Glutamatergic neuron (in vitro differentiated cells): ENCODE measurements at regions not wholly inside any gene's neighbourhood (a gene's known extent, or its start where the extent isn't known, plus 50 kb on each side); places are given as distances from the start of the nearest gene placed in this dataset.

Experiments
- DNase-seq: peaks from one replicate; pipeline ENCODE4 v3.0.0; 2022
- H3K27ac Mint-ChIP-seq: one replicate; pipeline ENCODE4 v1.8.0; 2020; ENCODE audit warnings: mild to moderate bottlenecking, mixed read lengths, inconsistent platforms; ENCODE audit not compliant: unreplicated experiment
- H3K27me3 Mint-ChIP-seq: one replicate; pipeline ENCODE4 v1.8.0; 2020; ENCODE audit warnings: mild to moderate bottlenecking, moderate library complexity, mixed read lengths, inconsistent platforms; ENCODE audit not compliant: unreplicated experiment
- H3K36me3 Mint-ChIP-seq: one replicate; pipeline ENCODE4 v1.8.0; 2020; ENCODE audit warnings: mild to moderate bottlenecking, mixed read lengths, inconsistent platforms; ENCODE audit not compliant: unreplicated experiment
- H3K4me1 Mint-ChIP-seq: one replicate; pipeline ENCODE4 v1.8.0; 2020; ENCODE audit warnings: mild to moderate bottlenecking, low read depth, mixed read lengths, inconsistent platforms; ENCODE audit not compliant: unreplicated experiment
- H3K4me3 Mint-ChIP-seq: one replicate; pipeline ENCODE4 v1.8.0; 2020; ENCODE audit warnings: mild to moderate bottlenecking, mixed read lengths, inconsistent platforms; ENCODE audit not compliant: unreplicated experiment
- H3K9me3 Mint-ChIP-seq: one replicate; pipeline ENCODE4 v1.8.0; 2020; ENCODE audit warnings: mild to moderate bottlenecking, moderate library complexity, mixed read lengths, inconsistent platforms; ENCODE audit not compliant: unreplicated experiment
- TF ChIP-seq, protein P1 (sequence below): fragments of 200-600 bp; sonication (generic); IDR thresholded peaks from one replicate; pipeline ENCODE4 v1.5.0; 2021; ENCODE audit not compliant: partially characterized antibody, unreplicated experiment

DNA sequence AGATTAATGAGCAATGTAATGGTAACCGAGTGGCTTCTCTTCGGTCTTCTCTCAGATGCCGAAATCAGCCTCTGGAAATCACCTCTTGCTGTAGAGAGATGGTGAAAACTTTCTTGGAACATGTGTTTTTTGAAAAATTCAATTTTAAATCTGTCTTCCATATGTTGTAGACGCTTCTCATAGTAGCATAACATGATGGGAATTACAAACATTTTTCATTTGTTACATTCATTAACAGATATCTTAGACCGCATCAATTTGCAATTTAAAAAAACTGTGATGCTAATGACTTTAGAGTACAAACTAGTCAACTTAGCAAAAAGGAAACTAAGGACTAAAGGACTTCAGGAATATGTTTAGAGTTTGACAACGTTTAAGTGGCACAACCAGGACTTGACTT, 275.2 kb downstream of the ASXL3 start:
- H3K36me3 Mint-ChIP-seq, result no peaks in the 10 kb centered on the region
- no peak overlapping the region for H3K4me3 Mint-ChIP-seq
- TF ChIP-seq, protein P1, sequence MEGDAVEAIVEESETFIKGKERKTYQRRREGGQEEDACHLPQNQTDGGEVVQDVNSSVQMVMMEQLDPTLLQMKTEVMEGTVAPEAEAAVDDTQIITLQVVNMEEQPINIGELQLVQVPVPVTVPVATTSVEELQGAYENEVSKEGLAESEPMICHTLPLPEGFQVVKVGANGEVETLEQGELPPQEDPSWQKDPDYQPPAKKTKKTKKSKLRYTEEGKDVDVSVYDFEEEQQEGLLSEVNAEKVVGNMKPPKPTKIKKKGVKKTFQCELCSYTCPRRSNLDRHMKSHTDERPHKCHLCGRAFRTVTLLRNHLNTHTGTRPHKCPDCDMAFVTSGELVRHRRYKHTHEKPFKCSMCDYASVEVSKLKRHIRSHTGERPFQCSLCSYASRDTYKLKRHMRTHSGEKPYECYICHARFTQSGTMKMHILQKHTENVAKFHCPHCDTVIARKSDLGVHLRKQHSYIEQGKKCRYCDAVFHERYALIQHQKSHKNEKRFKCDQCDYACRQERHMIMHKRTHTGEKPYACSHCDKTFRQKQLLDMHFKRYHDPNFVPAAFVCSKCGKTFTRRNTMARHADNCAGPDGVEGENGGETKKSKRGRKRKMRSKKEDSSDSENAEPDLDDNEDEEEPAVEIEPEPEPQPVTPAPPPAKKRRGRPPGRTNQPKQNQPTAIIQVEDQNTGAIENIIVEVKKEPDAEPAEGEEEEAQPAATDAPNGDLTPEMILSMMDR, result no peak
- no peaks in the 10 kb centered on the region for H3K27me3 Mint-ChIP-seq
- no peak for DNase-seq
- no peak overlapping the region for H3K27ac Mint-ChIP-seq
- H3K9me3 Mint-ChIP-seq, result no peaks in the 10 kb centered on the region
- H3K4me1 Mint-ChIP-seq, result no peaks in the 10 kb centered on the region

DNA sequence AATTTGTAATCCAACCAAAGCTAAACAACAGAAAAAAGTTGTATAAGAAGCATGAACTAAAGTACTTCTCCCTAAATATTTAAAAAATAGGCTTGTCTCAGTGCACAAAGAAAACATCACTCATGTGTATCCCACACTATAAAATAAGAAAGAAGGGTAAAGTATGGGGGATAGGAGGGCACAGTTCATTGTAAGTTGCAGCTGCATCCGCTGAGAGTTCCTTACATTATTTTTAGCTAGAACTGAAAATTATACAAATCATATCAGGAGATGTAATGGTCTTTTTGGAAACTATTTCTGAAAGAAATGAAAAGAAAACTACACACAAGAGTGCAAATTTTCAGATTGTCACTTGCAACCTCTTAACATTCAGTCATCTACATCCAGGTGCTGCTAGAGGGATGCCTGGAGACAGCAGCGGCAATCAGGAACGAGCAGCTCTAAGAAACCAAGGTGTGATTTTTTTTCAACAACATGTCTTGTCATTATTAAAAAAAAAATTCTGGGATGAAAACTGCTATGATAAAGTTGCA, 273.6 kb downstream of the ASXL3 start:
- Mint-ChIP-seq H3K4me3 (no peak overlapping the region), H3K4me1 (no peaks in the 10 kb centered on the region), H3K9me3 (no peaks in the 10 kb centered on the region), H3K27ac (no peak overlapping the region), H3K36me3 (no peaks in the 10 kb centered on the region), H3K27me3 (no peaks in the 10 kb centered on the region)
- TF ChIP-seq, protein P1, result no peak
- no peak for DNase-seq

DNA sequence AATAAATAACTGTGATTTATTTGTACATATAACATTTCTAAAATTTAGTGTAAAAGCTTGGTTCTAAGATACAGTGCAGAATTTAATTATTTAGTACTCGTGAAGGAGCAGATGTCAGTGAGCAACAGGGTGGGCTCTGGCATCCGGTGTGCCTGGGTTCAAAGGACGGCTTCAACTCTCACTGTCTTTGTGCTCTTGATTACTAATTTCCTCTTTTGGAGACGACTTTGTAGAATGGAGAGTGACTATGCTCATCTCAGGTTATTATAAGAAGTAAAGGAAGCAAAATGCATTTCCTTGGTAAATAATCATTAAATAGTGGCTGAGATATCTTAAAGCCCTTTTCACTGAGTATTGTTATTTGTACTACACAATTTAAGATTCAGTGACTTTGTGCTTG, 271.7 kb downstream of the ASXL3 start:
- H3K4me1 Mint-ChIP-seq, result no peaks in the 10 kb centered on the region
- no peaks in the 10 kb centered on the region for H3K36me3 Mint-ChIP-seq
- no peak for DNase-seq
- no peaks in the 10 kb centered on the region for H3K27me3 Mint-ChIP-seq
- H3K27ac Mint-ChIP-seq, result no peak overlapping the region
- no peaks in the 10 kb centered on the region for H3K9me3 Mint-ChIP-seq
- no peak overlapping the region for H3K4me3 Mint-ChIP-seq
- TF ChIP-seq, protein P1, result no peak

DNA sequence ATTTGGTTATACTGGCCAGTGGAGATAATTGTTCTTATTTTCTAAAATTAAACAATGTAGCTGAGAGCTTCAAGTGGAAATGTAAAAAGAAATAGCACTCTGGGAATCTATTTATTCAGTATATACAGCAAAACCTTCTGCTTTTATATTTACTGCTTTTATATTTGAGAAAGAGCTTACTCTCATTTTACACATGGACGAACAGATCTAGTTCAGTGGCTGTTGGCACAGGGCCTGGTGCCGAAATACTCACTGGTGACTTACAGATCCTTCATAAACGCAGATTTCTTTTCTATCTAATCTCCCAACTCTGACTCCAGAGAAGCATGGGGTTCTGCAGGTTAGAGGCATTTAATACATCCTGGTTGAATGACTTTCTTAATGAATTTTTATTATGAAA, 266.2 kb downstream of the ASXL3 start:
- Mint-ChIP-seq H3K27me3 (no peaks in the 10 kb centered on the region), H3K36me3 (no peaks in the 10 kb centered on the region), H3K4me3 (no peak overlapping the region), H3K27ac (no peak overlapping the region), H3K4me1 (no peaks in the 10 kb centered on the region), H3K9me3 (no peaks in the 10 kb centered on the region)
- TF ChIP-seq, protein P1, result no peak
- no peak for DNase-seq

DNA sequence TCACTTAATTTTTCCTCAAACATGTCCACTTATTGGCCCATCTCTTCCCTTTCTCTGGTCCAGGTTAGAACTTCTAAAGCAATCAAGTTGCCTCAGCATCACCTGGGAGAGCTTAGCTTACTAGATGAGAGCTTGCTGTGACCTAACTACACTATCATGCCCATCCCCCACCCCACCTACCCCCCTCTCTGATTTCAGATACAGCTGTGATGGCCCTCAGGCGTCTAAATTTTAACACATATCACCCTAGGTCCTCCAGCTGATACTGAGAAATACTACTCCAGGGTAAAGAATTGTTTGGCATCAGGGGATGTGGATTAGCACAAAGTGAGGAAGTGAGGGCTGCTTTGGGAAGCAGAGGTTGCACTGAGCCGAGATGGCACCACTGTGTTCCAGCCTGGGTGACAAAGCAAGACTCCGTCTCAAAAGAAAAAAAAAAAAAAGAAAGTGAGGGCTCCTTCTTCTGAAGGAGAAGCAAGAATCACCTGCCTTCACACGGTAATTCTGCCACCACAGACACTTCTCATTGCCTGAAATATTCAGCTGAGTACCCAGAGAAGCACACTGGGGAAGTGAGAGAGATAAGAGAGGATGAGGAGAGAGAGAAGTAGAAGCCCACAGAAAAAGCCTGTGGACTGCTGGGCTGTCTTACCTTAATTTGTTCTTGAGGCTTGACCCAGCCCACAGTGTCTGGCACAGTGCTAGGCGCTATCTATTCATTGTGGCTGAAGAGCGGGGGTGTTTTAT, 263.4 kb downstream of the ASXL3 start:
- no peak overlapping the region for H3K27ac Mint-ChIP-seq
- H3K4me3 Mint-ChIP-seq, result no peak overlapping the region
- H3K36me3 Mint-ChIP-seq, result no peaks in the 10 kb centered on the region
- TF ChIP-seq, protein P1, result no peak
- H3K27me3 Mint-ChIP-seq, result no peaks in the 10 kb centered on the region
- H3K4me1 Mint-ChIP-seq, result peaks cover 2% of the 10 kb centered on the region
- no peak for DNase-seq
- no peaks in the 10 kb centered on the region for H3K9me3 Mint-ChIP-seq
